ENCODE measurements at regions not wholly inside any gene's neighbourhood (a gene's known extent, or its start where the extent isn't known, plus 50 kb on each side); places are given as distances from the start of the nearest gene placed in this dataset.
"Not testable (repeated sequence)": the region's sequence is repeated elsewhere in the genome, so short reads cannot be mapped to it uniquely, and the experiment has no call there.

- H3K27ac Mint-ChIP-seq, result no peak overlapping the region
- no peaks in the 10 kb centered on the region for H3K4me1 Mint-ChIP-seq (ENCODE audit: low read depth)
- H3K27me3 Mint-ChIP-seq (ENCODE audit: low read depth), result no peaks in the 10 kb centered on the region
- H3K9me3 Mint-ChIP-seq, result peaks cover 8% of the 10 kb centered on the region
- no peaks in the 10 kb centered on the region for H3K36me3 Mint-ChIP-seq (ENCODE audit: low read depth)
- no peak overlapping the region for H3K4me3 Mint-ChIP-seq
These were observed 50.9 kb upstream of the PDE1A start for GRCh38 chr2:182477774-182478173.

DNA sequence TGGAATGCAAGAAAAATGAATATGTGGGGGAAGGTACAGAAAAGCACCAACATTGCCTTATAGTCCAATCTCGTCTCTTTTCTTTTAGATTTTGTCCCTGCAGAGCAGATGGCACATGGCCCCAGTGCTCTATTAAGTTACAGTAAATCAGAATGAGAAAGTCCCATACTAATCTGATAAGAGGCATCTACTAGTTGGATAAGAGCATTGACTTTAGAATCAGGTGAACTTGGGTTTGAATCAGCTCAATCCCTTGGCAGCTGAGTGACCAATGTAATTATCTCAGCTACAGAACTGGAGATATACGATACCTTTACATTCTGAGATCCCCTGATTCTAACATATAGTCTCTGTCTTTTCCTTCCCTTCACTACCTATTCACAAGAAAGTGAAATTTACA, 54.8 kb upstream of the PDE1A start:
- no peak overlapping the region for H3K4me3 Mint-ChIP-seq
- no peaks in the 10 kb centered on the region for H3K9me3 Mint-ChIP-seq
- no peaks in the 10 kb centered on the region for H3K4me1 Mint-ChIP-seq (ENCODE audit: low read depth)

DNA sequence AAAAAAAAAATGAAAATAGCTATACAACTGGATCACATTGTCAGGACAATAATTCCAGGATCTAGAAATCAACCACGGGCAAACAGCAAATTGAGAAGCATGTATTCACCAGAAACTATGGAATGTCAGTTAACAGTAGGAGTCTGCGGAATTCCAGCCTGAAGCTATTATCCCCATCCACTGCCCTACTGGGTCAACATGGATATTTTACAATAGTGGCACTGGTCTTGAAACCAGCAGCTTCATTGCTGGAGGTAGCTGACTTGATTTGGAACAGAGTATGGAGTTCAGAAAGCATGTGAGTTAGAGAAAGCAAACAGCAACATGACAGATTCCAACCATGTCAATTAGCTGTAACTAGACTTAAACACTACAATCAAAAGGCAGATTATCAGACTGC, 55.7 kb upstream of the PDE1A start:
- H3K27me3 Mint-ChIP-seq (ENCODE audit: low read depth), result no peaks in the 10 kb centered on the region

More for the DNA sequence above, 54.8 kb upstream of the PDE1A start:
- H3K27ac Mint-ChIP-seq, result no peak overlapping the region
- H3K36me3 Mint-ChIP-seq (ENCODE audit: low read depth), result no peaks in the 10 kb centered on the region
- no peaks in the 10 kb centered on the region for H3K27me3 Mint-ChIP-seq (ENCODE audit: low read depth)

DNA sequence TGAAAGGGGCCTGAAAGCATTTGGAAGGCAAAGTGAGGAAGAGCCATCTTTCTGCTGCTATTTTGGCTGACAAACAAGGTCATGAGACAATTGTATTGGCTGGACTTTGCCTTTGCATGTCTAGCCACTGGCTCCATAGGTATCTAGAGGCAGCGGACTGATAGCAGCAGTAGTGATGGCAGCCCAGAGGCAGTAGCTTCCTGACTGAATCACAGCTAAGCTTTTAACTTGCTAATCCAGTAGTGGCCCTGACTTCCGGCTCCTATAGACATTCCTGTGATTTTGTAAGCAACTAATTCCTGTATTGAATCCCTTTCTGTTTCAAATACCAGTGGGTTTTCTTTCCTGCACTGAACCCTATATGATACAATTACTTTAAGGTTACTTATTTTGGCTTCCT, 69.8 kb upstream of the PDE1A start:
- no peak overlapping the region for H3K27ac Mint-ChIP-seq
- no peak overlapping the region for H3K4me3 Mint-ChIP-seq
- no peaks in the 10 kb centered on the region for H3K9me3 Mint-ChIP-seq
- no peaks in the 10 kb centered on the region for H3K27me3 Mint-ChIP-seq (ENCODE audit: low read depth)
- no peaks in the 10 kb centered on the region for H3K36me3 Mint-ChIP-seq (ENCODE audit: low read depth)
- no peaks in the 10 kb centered on the region for H3K4me1 Mint-ChIP-seq (ENCODE audit: low read depth)

More for the DNA sequence above, 55.7 kb upstream of the PDE1A start:
- Mint-ChIP-seq H3K4me3 (no peak overlapping the region), H3K4me1 (ENCODE audit: low read depth) (no peaks in the 10 kb centered on the region), H3K36me3 (ENCODE audit: low read depth) (no peaks in the 10 kb centered on the region), H3K9me3 (no peaks in the 10 kb centered on the region), H3K27ac (no peak overlapping the region)

GRCh38 chr2:182499706-182500470, 73.1 kb upstream of the PDE1A start:
- Mint-ChIP-seq H3K36me3 (ENCODE audit: low read depth) (no peaks in the 10 kb centered on the region), H3K9me3 (no peaks in the 10 kb centered on the region), H3K27ac (no peak overlapping the region), H3K4me3 (no peak overlapping the region), H3K4me1 (ENCODE audit: low read depth) (no peaks in the 10 kb centered on the region), H3K27me3 (ENCODE audit: low read depth) (no peaks in the 10 kb centered on the region)

DNA sequence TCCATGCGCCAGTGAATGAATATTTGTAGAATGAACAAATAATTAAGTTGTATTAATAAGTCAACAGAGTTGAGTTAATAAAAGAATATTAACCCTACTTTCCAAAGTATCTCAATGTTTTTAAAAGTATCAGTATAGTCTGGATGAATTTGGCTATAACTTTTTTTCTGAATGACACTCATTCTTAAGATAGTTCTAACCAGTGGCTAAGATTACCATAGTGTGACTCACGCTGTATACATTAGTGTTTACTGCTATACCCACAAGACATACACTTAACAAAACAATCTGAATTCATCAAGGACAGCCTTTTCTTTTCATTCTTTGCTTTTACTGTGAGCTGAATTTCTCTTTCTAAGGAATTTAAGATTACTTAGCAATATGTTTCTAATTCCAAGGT, 77.0 kb upstream of the PDE1A start:
- H3K4me1 Mint-ChIP-seq (ENCODE audit: low read depth), result no peaks in the 10 kb centered on the region
- H3K27me3 Mint-ChIP-seq (ENCODE audit: low read depth), result no peaks in the 10 kb centered on the region
- no peaks in the 10 kb centered on the region for H3K36me3 Mint-ChIP-seq (ENCODE audit: low read depth)
- no peak overlapping the region for H3K4me3 Mint-ChIP-seq
- H3K9me3 Mint-ChIP-seq, result no peaks in the 10 kb centered on the region
- no peak overlapping the region for H3K27ac Mint-ChIP-seq

DNA sequence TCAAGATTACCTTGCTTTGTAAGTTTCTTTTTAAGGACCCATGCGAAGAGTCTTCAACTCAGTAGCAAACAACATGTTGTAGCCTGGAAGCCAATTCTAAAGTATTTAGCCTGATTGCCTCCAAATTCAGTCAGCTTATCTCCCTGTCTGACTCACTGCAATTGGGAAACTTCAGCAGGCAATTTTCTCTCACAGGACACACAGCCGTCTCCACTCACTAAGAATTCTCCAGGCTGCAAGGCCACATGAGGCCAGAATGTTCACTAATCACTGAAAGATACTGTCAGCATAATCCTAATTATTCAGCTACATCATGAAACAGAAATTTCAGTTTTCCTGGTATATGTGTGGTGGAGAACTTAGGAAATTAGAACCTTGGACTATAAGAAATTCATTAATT, 78.1 kb upstream of the PDE1A start:
- Mint-ChIP-seq H3K4me3 (no peak overlapping the region), H3K4me1 (ENCODE audit: low read depth) (no peaks in the 10 kb centered on the region), H3K36me3 (ENCODE audit: low read depth) (no peaks in the 10 kb centered on the region), H3K27me3 (ENCODE audit: low read depth) (no peaks in the 10 kb centered on the region), H3K27ac (no peak overlapping the region), H3K9me3 (no peaks in the 10 kb centered on the region)

- Mint-ChIP-seq H3K27ac (no peak overlapping the region), H3K4me3 (no peak overlapping the region), H3K4me1 (ENCODE audit: low read depth) (no peaks in the 10 kb centered on the region), H3K36me3 (ENCODE audit: low read depth) (no peaks in the 10 kb centered on the region), H3K27me3 (ENCODE audit: low read depth) (no peaks in the 10 kb centered on the region), H3K9me3 (no peaks in the 10 kb centered on the region)
These were observed 79.8 kb upstream of the PDE1A start for GRCh38 chr2:182506606-182507005.

DNA sequence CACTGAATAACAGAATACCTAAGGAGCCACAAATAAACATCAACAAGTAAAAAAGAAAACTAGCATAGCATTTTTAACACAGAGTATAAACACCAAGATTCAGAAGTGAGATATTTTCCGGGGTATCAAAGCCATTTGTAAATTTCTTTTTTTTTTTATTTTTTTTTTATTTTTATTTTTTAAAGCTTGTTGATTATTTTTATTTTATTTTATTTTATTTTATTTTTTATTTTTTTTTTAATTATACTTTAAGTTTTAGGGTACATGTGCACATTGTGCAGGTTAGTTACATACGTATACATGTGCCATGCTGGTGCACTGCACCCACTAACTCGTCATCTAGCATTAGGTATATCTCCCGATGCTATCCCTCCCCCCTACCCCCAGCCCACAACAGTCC, 81.7 kb upstream of the PDE1A start:
- not testable (repeated sequence) for H3K27ac Mint-ChIP-seq

DNA sequence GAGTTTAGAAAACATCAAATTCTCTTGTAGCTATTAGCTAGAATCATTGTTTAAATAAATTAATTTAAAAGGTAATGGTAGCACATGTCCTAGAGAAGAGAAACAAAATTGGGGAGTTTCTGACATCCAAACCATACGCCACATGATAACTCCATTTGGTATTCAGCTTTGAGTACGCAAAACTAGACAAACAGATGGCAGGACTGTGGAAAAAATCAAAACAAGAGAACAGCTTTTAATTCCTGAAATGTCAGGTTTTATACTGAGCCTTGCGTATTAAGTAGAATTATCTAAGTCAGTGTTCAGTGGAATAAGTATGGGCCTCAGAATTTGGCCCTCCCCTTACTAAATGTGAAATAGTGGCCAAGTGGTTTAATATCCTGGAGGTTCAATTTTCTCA, 82.4 kb upstream of the PDE1A start:
- H3K27me3 Mint-ChIP-seq (ENCODE audit: low read depth), result no peaks in the 10 kb centered on the region
- no peak overlapping the region for H3K4me3 Mint-ChIP-seq
- H3K4me1 Mint-ChIP-seq (ENCODE audit: low read depth), result no peaks in the 10 kb centered on the region
- H3K36me3 Mint-ChIP-seq (ENCODE audit: low read depth), result no peaks in the 10 kb centered on the region
- no peaks in the 10 kb centered on the region for H3K9me3 Mint-ChIP-seq
- H3K27ac Mint-ChIP-seq, result no peak overlapping the region

More for the DNA sequence above, 81.7 kb upstream of the PDE1A start:
- not testable (repeated sequence) for H3K4me3 Mint-ChIP-seq; H3K9me3 Mint-ChIP-seq; H3K36me3 Mint-ChIP-seq (ENCODE audit: low read depth); H3K27me3 Mint-ChIP-seq (ENCODE audit: low read depth); H3K4me1 Mint-ChIP-seq (ENCODE audit: low read depth)

GRCh38 chr2:182521453-182522404, 94.9 kb upstream of the PDE1A start:
- Mint-ChIP-seq H3K4me3 (no peak overlapping the region), H3K27me3 (ENCODE audit: low read depth) (peaks cover 4% of the 10 kb centered on the region), H3K4me1 (ENCODE audit: low read depth) (no peaks in the 10 kb centered on the region), H3K9me3 (no peaks in the 10 kb centered on the region), H3K27ac (no peak overlapping the region), H3K36me3 (ENCODE audit: low read depth) (no peaks in the 10 kb centered on the region)

DNA sequence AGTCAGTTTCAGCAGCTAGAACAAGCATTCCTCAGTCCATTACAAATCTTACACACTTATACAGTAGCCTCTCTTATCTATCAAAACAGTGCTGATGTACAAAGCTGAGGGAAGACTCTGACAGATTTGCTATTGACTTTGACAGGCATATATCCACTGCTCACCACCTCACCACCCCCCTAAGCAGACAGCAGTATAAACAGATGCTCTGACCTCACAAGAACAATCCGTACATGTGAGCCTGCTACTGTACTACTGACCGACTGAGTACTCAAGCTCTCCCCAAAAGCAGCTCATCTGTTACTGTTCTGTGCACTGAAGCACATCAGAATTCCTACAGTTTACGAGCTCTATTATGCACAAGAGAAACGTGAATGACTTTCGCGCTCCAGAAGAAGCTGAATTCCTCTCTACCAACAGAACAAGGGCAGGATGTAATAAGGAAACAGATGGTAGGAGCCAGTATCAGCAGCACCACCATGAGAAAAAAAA, 95.6 kb upstream of the PDE1A start:
- Mint-ChIP-seq H3K27me3 (ENCODE audit: low read depth) (peaks cover 4% of the 10 kb centered on the region), H3K9me3 (no peaks in the 10 kb centered on the region), H3K36me3 (ENCODE audit: low read depth) (no peaks in the 10 kb centered on the region), H3K4me3 (no peak overlapping the region), H3K4me1 (ENCODE audit: low read depth) (no peaks in the 10 kb centered on the region), H3K27ac (no peak overlapping the region)

DNA sequence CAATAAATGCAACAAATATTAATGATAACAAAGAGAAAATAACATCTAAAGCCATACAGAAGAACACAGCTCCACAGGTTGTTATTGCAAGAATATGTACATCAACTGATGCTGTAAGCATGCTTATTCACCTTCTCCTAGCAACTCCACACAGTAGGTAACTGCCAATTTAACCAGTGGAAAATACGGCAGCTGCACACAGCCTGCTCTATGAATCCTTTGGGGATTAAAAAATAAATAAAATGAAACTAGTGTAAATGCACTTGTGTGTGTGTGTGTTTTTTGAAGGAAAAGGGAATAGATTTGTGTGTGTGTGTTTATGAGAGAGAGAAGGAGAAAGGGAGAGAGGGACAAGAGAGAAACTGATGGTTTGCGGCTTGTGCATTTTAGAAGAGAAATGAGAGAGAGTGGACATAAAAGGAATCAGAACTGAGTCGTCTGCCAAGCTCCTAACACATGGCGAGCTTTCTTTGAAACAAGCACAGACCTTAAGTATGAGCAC, 96.2 kb upstream of the PDE1A start:
- H3K9me3 Mint-ChIP-seq, result no peaks in the 10 kb centered on the region
- no peaks in the 10 kb centered on the region for H3K36me3 Mint-ChIP-seq (ENCODE audit: low read depth)
- no peaks in the 10 kb centered on the region for H3K4me1 Mint-ChIP-seq (ENCODE audit: low read depth)
- no peak overlapping the region for H3K27ac Mint-ChIP-seq
- no peak overlapping the region for H3K4me3 Mint-ChIP-seq
- peaks cover 4% of the 10 kb centered on the region for H3K27me3 Mint-ChIP-seq (ENCODE audit: low read depth)

DNA sequence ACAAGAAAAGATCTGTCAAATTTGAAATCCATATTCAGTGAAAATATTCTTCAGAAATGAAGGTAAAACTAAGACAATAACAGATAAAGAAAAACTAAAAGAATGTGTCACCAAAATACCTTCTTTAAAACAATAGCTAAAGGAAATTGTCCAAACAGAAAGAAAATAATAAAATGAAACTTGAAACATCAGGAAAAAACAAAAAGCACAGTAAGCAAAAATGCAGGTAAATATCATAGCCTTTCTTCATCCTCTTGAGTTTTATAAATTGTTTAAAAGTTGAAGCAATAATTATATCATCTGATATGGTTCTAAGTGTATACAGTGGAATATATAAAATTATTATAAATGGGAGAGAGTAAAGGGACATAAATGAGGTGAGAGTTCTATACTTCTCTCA, 103.8 kb upstream of the PDE1A start:
- Mint-ChIP-seq H3K4me3 (no peak overlapping the region), H3K36me3 (ENCODE audit: low read depth) (no peaks in the 10 kb centered on the region), H3K27me3 (ENCODE audit: low read depth) (no peaks in the 10 kb centered on the region), H3K4me1 (ENCODE audit: low read depth) (no peaks in the 10 kb centered on the region), H3K27ac (no peak overlapping the region), H3K9me3 (no peaks in the 10 kb centered on the region)

DNA sequence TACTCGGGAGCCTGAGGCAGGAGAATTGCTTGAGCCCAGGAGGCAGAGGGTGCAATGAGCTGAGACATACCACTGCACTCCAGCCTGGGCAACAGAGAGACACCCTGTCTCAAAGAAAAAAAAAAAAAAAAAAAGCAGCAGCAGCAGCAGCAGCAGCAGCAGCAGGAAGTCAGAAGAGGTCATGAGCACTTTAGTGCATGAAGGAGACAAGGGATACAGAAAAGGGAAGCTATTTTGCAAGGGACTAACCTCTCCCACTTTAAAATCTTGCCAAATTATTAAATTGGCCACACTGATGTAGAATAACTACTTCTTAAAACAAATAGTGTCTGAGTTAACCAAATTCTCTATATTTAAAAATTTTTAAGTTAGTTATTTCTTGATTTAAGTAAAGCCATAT, 113.4 kb upstream of the PDE1A start:
- no peak overlapping the region for H3K4me3 Mint-ChIP-seq
- H3K27ac Mint-ChIP-seq, result no peak overlapping the region
- no peaks in the 10 kb centered on the region for H3K9me3 Mint-ChIP-seq
- H3K4me1 Mint-ChIP-seq (ENCODE audit: low read depth), result no peaks in the 10 kb centered on the region
- H3K36me3 Mint-ChIP-seq (ENCODE audit: low read depth), result no peaks in the 10 kb centered on the region
- H3K27me3 Mint-ChIP-seq (ENCODE audit: low read depth), result no peaks in the 10 kb centered on the region

Measured in T-helper 1 cell treated with Interleukin-12 subunit alpha and Interleukin-12 subunit beta and Interleukin-4 antibody, amounts not matched to agents 30 μg/mL and 1 μg/mL, for 36 hours (primary cell).